GM19238 (cell line): ENCODE measurements at regions not wholly inside any gene's neighbourhood (a gene's known extent, or its start where the extent isn't known, plus 50 kb on each side); places are given as distances from the start of the nearest gene placed in this dataset.
"Not testable (repeated sequence)": the region's sequence is repeated elsewhere in the genome, so short reads cannot be mapped to it uniquely, and the experiment has no call there.

Source experiments
- DNase-seq: peaks from one replicate; pipeline ENCODE4 v3.0.0; 2011; ENCODE audit warnings: low spot score; ENCODE audit not compliant: insufficient read length

GRCh38 chr19:37303591-37304171, 67.2 kb upstream of the ZNF527 start:
- no peak for DNase-seq

DNA sequence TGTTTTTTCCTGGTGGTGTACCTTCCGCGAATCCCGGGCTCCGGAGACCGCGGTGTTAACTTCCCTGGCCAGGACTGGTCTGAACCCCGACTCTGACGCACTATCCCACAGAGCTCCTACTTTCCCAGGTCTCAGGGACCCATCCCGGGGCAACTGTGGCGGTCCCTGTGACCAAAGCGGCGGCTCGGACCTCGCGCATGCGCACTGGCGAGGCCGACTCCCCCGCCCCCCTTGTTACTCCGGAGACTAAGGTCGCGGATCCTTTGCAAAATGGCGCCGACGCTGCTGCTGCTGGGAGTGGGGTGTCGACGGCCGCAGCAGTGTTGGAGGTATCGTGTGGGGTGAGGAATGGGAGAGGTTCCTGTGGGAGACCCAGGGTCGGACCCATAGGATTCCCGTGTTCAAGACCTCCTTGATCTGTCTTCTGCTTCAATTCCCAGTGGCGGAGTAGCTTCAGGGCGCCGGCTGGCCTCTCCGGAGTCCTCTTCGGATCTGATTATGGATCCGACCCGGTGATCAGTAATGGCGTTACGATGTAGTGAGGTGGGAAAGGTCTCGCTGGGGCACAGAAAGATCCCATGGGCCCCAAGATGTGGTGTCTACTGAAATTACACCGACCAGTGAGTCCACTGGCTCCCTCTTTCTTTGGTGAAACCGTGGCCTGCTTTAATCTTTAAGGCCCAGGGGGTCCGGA, 66.6 kb upstream of the ZNF527 start:
- DNase-seq: no peak

DNA sequence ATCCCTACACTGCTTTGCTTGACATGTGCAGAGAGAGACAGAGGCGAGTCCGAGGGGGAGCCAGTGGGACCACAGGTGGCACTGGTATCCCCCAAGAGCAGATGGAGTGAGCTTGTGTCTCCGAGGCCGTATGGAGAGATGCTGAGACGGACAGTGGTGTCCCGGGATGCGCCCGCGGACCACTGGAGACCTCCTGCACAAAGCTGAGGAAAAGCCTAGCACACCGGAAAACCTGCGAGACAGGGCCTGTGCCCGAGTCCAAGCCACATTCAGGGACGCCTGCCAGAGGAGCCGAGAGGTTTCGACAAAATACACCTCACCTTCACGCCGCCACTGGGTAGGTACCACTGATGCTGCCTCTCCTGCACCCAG, 66.0 kb upstream of the ZNF527 start:
- DNase-seq: no peak

DNA sequence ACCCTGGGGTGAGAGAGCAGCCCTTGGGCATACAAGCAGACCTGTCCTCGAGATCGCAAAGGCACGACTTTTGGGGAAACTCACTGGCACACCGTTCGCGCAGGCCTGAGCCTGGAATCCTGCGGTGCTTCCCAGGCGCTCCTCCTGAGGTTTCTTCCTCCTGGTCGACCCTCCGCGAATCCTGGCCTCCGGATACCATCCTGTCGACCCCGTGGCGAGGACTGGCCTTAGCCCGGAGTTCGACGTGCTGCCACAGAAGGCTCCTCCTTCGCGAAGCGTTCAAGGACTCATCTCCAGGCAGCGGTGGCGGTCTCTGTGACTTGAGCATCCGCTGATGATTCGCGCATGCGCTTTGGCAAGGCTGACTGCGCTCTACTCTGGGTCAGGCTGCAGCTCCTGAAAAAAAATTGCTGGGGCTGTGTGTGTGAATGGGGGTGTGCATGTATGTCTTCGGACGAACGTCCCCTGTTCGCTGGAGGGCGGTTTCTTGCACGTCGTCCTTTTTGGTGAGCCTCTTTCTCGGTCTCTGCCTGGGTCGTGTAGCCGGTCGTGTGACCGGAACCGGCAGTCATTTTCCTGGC, 64.4 kb upstream of the ZNF527 start:
- no peak for DNase-seq

DNA sequence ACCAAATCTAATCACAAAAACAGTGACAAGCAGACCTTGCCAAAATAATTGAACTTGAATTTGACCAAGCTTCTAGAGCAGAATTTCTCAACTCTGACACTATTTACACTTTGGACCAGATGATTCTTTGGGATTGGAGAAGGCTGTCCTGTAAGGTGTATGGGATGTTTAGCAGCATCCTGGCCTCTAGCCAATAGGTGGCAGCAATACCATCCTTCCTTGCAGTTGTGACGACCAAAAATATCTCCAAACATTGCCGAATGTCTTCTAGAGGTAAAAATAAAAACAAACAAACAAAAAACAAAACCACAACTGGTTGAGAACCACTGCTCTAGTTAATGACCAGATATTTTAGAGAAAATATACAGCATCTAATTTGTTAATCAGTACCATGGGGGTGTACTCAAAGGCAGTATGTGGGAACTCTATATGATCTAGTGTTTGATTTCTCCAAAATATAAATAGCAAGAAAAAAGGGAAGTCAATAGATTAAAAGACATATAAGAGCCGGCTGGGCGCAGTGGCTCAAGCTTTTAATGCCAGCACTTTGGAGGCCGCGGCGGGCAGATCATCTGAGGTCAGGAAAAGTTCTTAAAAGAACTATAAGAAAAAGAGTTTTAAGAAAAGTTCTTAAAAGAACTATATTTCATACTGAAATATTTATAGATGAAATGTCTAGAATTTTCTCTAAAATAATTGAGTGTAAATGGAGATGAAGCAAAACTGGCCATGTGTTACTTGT, 60.9 kb upstream of the ZNF527 start:
- no peak for DNase-seq

GRCh38 chr19:37312531-37313334, 58.2 kb upstream of the ZNF527 start:
- not testable (repeated sequence) for DNase-seq

DNA sequence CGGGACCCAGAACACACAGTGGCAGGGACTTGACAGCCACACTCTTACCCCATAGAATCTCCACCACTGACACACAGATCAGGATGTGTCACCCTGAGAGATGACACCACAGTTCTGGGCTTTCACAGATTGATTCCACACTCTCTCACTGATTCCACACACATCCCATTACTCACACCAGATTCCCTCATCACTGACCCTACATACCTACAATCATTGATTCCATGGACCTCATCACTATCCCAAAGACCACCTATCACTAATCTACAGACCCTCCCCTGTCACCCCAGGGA, 57.6 kb upstream of the ZNF527 start:
- no peak for DNase-seq

- DNase-seq: peak; percentile 79
Observed at GRCh38 chr19:37317403-37318209, 53.3 kb upstream of the ZNF527 start.

- DNase-seq: not testable (repeated sequence)
Observed at GRCh38 chr19:37320988-37321387, 49.9 kb upstream of the ZNF527 start.
